Caco-2 (cell line): ENCODE measurements at regions not wholly inside any gene's neighbourhood (a gene's known extent, or its start where the extent isn't known, plus 50 kb on each side); places are given as distances from the start of the nearest gene placed in this dataset.
"Not testable (repeated sequence)": the region's sequence is repeated elsewhere in the genome, so short reads cannot be mapped to it uniquely, and the experiment has no call there.

Experiments
- BruUV-seq: library from RNA; stranded (reverse); fragments of 400-500 nt; replicated peaks from 2 replicates; lab custom pipeline; 2021; lab: Mats Ljungman, UMichigan
- CTCF ChIA-PET: fragments of 300-600 bp; sonication (Branson Sonifier 250); formaldehyde crosslinking; loops from one replicate; lab custom pipeline; 2022; ENCODE audit warnings: antibody characterized with exemption; lab: Charles Lee
- POLR2A ChIA-PET: fragments of 300-600 bp; sonication (Branson Sonifier 250); formaldehyde crosslinking; loops from one replicate; lab custom pipeline; 2022; ENCODE audit warnings: antibody characterized with exemption; lab: Charles Lee
- DNase-seq, 2 experiments: peaks; one replicate each; pipeline versions ENCODE4 v3.0.0 to v3.0.0-alpha.2; 2020 to 2022
- H3K27me3 ChIP-seq: replicated peaks from 2 replicates; pipeline ENCODE4 v1.6.0; 2011; ENCODE audit warnings: low read length; ENCODE audit not compliant: control insufficient read depth, insufficient read depth
- H3K36me3 ChIP-seq: 2 replicates; pipeline ENCODE4 v1.5.1; 2011; ENCODE audit warnings: low read length; ENCODE audit not compliant: control insufficient read depth, insufficient read depth
- H3K4me1 ChIP-seq: fragments of 250-450 bp; sonication (Bioruptor Pico); 2 replicates; pipeline ENCODE4 v1.5.1; 2020; ENCODE audit warnings: mild to moderate bottlenecking
- H3K4me3 ChIP-seq: 2 replicates; pipeline ENCODE4 v1.5.1; 2011; ENCODE audit warnings: low read depth, mild to moderate bottlenecking, control low read depth, low read length
- H3K9me3 ChIP-seq: fragments of 250-450 bp; sonication (Bioruptor Pico); 2 replicates; pipeline ENCODE4 v1.5.1; 2020; ENCODE audit warnings: mild to moderate bottlenecking, moderate library complexity
- H3K27ac Mint-ChIP-seq: one replicate; pipeline ENCODE4 v1.8.0; 2022; ENCODE audit warnings: mixed read lengths; ENCODE audit not compliant: unreplicated experiment
- H3K27me3 Mint-ChIP-seq: one replicate; pipeline ENCODE4 v1.8.0; 2022; ENCODE audit warnings: mixed read lengths; ENCODE audit not compliant: insufficient read depth, unreplicated experiment
- H3K36me3 Mint-ChIP-seq: one replicate; pipeline ENCODE4 v1.8.0; 2022; ENCODE audit warnings: mild to moderate bottlenecking, mixed read lengths; ENCODE audit not compliant: insufficient read depth, unreplicated experiment
- H3K4me1 Mint-ChIP-seq: one replicate; pipeline ENCODE4 v1.8.0; 2022; ENCODE audit warnings: low read depth, mixed read lengths; ENCODE audit not compliant: unreplicated experiment
- H3K4me3 Mint-ChIP-seq: one replicate; pipeline ENCODE4 v1.8.0; 2022; ENCODE audit warnings: mild to moderate bottlenecking, moderate library complexity, mixed read lengths; ENCODE audit not compliant: unreplicated experiment
- H3K9me3 Mint-ChIP-seq: one replicate; pipeline ENCODE4 v1.8.0; 2022; ENCODE audit warnings: mixed read lengths; ENCODE audit not compliant: unreplicated experiment
- CTCF ChIP-seq, 2 experiments: fragments of 200-600 bp in 1 of 2; IDR thresholded peaks; 1 replicate in 1 of 2; 2 replicates in 1 of 2; pipeline versions ENCODE4 v1.5.1 to v1.8.0; 2011 to 2022; ENCODE audit warnings: antibody characterized with exemption in 1 of 2, control low read depth in 1 of 2, inconsistent platforms in 1 of 2, low read depth in 1 of 2, low read length in 1 of 2, mild to moderate bottlenecking in 1 of 2, moderate library complexity in 1 of 2; ENCODE audit not compliant: insufficient read depth in 1 of 2, severe bottlenecking in 1 of 2, unreplicated experiment in 1 of 2
- intact Hi-C: fragments of 100-400 bp; cut with micrococcal nuclease; formaldehyde crosslinking; loops from one replicate; pipeline ENCODE4 v1.10.0; 2022; ENCODE audit not compliant: unreplicated experiment

GRCh38 chr9:42743030-42743814 lies 559.8 kb downstream of the SPATA31A6 start:
- H3K27me3 ChIP-seq, BruUV-seq, H3K4me1 Mint-ChIP-seq, H3K4me3 ChIP-seq, intact Hi-C loops, H3K4me1 ChIP-seq, H3K36me3 ChIP-seq, CTCF ChIA-PET, H3K4me3 Mint-ChIP-seq, H3K27ac Mint-ChIP-seq, H3K9me3 Mint-ChIP-seq, POLR2A ChIA-PET, H3K27me3 Mint-ChIP-seq, H3K9me3 ChIP-seq, H3K36me3 Mint-ChIP-seq: not testable (repeated sequence)
- DNase-seq, result peak; percentile 43 to 49
- peak; percentile 16 to 35 for TF ChIP-seq CTCF (IDR thresholded peaks at IDR 0.05; ENCODE audit: insufficient read depth in 1 of 2, low read depth in 1 of 2, low read length in 1 of 2, severe bottlenecking in 1 of 2, unreplicated experiment in 1 of 2)

GRCh38 chr9:42757251-42757650 lies 573.8 kb downstream of the SPATA31A6 start:
- intact Hi-C loops, H3K4me3 Mint-ChIP-seq, H3K36me3 ChIP-seq, CTCF ChIA-PET, DNase-seq, H3K9me3 Mint-ChIP-seq, H3K27me3 Mint-ChIP-seq, H3K36me3 Mint-ChIP-seq, H3K27me3 ChIP-seq, H3K4me3 ChIP-seq, H3K4me1 ChIP-seq, BruUV-seq, POLR2A ChIA-PET, H3K27ac Mint-ChIP-seq, H3K9me3 ChIP-seq, H3K4me1 Mint-ChIP-seq: not testable (repeated sequence)

GRCh38 chr9:42759320-42759719 lies 575.9 kb downstream of the SPATA31A6 start:
- H3K9me3 Mint-ChIP-seq, H3K4me1 Mint-ChIP-seq, H3K36me3 ChIP-seq, BruUV-seq, DNase-seq, H3K27me3 Mint-ChIP-seq, H3K27me3 ChIP-seq, H3K27ac Mint-ChIP-seq, H3K4me3 ChIP-seq, H3K4me3 Mint-ChIP-seq, H3K36me3 Mint-ChIP-seq, H3K4me1 ChIP-seq, H3K9me3 ChIP-seq, intact Hi-C loops, POLR2A ChIA-PET, CTCF ChIA-PET: not testable (repeated sequence)

- intact Hi-C loops, H3K27ac Mint-ChIP-seq, DNase-seq, H3K4me1 ChIP-seq, BruUV-seq, H3K27me3 ChIP-seq, H3K4me1 Mint-ChIP-seq, H3K4me3 ChIP-seq, H3K9me3 Mint-ChIP-seq, H3K27me3 Mint-ChIP-seq, POLR2A ChIA-PET, H3K9me3 ChIP-seq, H3K4me3 Mint-ChIP-seq, H3K36me3 ChIP-seq, H3K36me3 Mint-ChIP-seq, CTCF ChIA-PET: not testable (repeated sequence)
Measured at GRCh38 chr9:42782201-42782600, 598.7 kb downstream of the SPATA31A6 start.

GRCh38 chr9:42792725-42793124 lies 609.3 kb downstream of the SPATA31A6 start:
- POLR2A ChIA-PET, H3K27ac Mint-ChIP-seq, H3K4me3 Mint-ChIP-seq, intact Hi-C loops, H3K36me3 Mint-ChIP-seq, H3K4me1 Mint-ChIP-seq, H3K27me3 ChIP-seq, H3K4me1 ChIP-seq, H3K9me3 ChIP-seq, DNase-seq, H3K27me3 Mint-ChIP-seq, BruUV-seq, H3K36me3 ChIP-seq, H3K9me3 Mint-ChIP-seq, CTCF ChIA-PET, H3K4me3 ChIP-seq: not testable (repeated sequence)

GRCh38 chr9:42798571-42798970 lies 615.1 kb downstream of the SPATA31A6 start:
- H3K4me1 Mint-ChIP-seq, intact Hi-C loops, H3K4me1 ChIP-seq, POLR2A ChIA-PET, H3K9me3 ChIP-seq, H3K27me3 Mint-ChIP-seq, H3K36me3 ChIP-seq, H3K36me3 Mint-ChIP-seq, DNase-seq, CTCF ChIA-PET, H3K27me3 ChIP-seq, H3K4me3 ChIP-seq, BruUV-seq, H3K9me3 Mint-ChIP-seq, H3K4me3 Mint-ChIP-seq, H3K27ac Mint-ChIP-seq: not testable (repeated sequence)
